ENCODE measurements at regions not wholly inside any gene's neighbourhood (a gene's known extent, or its start where the extent isn't known, plus 50 kb on each side); places are given as distances from the start of the nearest gene placed in this dataset.

DNA sequence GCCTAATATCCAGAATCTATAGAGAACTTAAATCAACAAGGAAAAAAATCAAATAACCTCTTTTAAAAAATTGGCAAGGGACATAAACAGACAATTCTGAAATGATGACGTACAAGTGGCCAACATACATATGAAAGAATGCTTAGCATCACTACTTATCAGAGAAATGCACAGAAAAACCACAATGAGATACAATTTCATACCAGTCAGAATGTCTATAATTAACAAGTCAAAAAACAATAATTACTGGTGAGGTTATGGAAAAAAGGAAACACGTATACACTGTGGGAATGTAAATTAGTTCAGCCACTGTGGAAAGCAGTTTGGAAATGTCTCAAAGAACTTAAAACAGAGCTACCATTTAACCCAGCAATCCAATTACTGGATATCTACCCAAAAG lies 1192.0 kb downstream of the CDH12 start:
- Histone ChIP-seq H3K27ac (replicated peaks) (no peak overlapping the region), H3K4me3 (replicated peaks; ENCODE audit: insufficient read depth, low read length) (no peak overlapping the region), H3K27me3 (ENCODE audit: insufficient read depth, poor library complexity, severe bottlenecking) (no peaks in the 10 kb centered on the region)
- TF ChIP-seq SPI1 (IDR thresholded peaks at IDR 0.05; ENCODE audit: borderline replicate concordance, low read depth) (no peak), REST (IDR thresholded peaks at IDR 0.05; ENCODE audit: insufficient replicate concordance, low read depth) (no peak), CTCF (IDR thresholded peaks at IDR 0.05; ENCODE audit: insufficient read depth, low read length) (no peak), POLR2AphosphoS5 (IDR thresholded peaks at IDR 0.05; ENCODE audit: low read depth) (no peak), GABPA (IDR thresholded peaks at IDR 0.05; ENCODE audit: low read depth) (no peak)
- DNase-seq (ENCODE audit: low read depth in 1 of 2, low spot score in 1 of 2) = no peak

- Histone ChIP-seq H3K27ac (replicated peaks) (no peak overlapping the region), H3K27me3 (ENCODE audit: insufficient read depth, poor library complexity, severe bottlenecking) (no peaks in the 10 kb centered on the region), H3K4me3 (replicated peaks; ENCODE audit: insufficient read depth, low read length) (no peak overlapping the region)
- DNase-seq (ENCODE audit: low read depth in 1 of 2, low spot score in 1 of 2) = no peak
- TF ChIP-seq REST (IDR thresholded peaks at IDR 0.05; ENCODE audit: insufficient replicate concordance, low read depth) (no peak), SPI1 (IDR thresholded peaks at IDR 0.05; ENCODE audit: borderline replicate concordance, low read depth) (no peak), POLR2AphosphoS5 (IDR thresholded peaks at IDR 0.05; ENCODE audit: low read depth) (no peak), GABPA (IDR thresholded peaks at IDR 0.05; ENCODE audit: low read depth) (no peak), CTCF (IDR thresholded peaks at IDR 0.05; ENCODE audit: insufficient read depth, low read length) (no peak)
Measured at GRCh38 chr5:21654556-21654955, 1198.6 kb downstream of the CDH12 start.

DNA sequence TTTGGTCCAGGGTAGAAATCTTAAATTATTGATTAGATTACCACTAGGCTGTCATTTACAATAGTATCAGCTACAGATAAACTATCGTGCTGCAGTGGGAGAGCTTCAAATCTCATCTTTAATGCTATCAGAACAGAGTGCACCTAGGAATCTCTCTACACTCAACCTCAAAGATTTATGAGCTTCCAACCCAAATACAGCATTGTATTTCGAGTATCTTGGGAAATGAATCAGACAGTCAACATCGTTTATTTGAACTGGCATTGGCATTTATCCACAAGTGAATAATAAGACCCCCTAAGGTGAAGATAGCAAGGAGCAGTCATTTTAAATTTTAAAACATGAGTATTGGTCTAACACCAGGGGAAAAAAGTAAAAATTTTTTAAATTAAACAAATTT lies 1203.2 kb downstream of the CDH12 start:
- no peak overlapping the region for H3K4me3 ChIP-seq (replicated peaks; ENCODE audit: insufficient read depth, low read length)
- TF ChIP-seq SPI1 (IDR thresholded peaks at IDR 0.05; ENCODE audit: borderline replicate concordance, low read depth) = no peak
- no peak for TF ChIP-seq GABPA (IDR thresholded peaks at IDR 0.05; ENCODE audit: low read depth)
- TF ChIP-seq CTCF (IDR thresholded peaks at IDR 0.05; ENCODE audit: insufficient read depth, low read length) = no peak
- no peak for TF ChIP-seq REST (IDR thresholded peaks at IDR 0.05; ENCODE audit: insufficient replicate concordance, low read depth)
- no peak for TF ChIP-seq POLR2AphosphoS5 (IDR thresholded peaks at IDR 0.05; ENCODE audit: low read depth)
- DNase-seq (ENCODE audit: low read depth in 1 of 2, low spot score in 1 of 2) = no peak
- no peaks in the 10 kb centered on the region for H3K27me3 ChIP-seq (ENCODE audit: insufficient read depth, poor library complexity, severe bottlenecking)
- no peak overlapping the region for H3K27ac ChIP-seq (replicated peaks)
